ENCODE measurements at regions not wholly inside any gene's neighbourhood (a gene's known extent, or its start where the extent isn't known, plus 50 kb on each side); places are given as distances from the start of the nearest gene placed in this dataset.
A peak's percentile ranks its signal among the peaks of the same experiment; 100 is the strongest.

DNA sequence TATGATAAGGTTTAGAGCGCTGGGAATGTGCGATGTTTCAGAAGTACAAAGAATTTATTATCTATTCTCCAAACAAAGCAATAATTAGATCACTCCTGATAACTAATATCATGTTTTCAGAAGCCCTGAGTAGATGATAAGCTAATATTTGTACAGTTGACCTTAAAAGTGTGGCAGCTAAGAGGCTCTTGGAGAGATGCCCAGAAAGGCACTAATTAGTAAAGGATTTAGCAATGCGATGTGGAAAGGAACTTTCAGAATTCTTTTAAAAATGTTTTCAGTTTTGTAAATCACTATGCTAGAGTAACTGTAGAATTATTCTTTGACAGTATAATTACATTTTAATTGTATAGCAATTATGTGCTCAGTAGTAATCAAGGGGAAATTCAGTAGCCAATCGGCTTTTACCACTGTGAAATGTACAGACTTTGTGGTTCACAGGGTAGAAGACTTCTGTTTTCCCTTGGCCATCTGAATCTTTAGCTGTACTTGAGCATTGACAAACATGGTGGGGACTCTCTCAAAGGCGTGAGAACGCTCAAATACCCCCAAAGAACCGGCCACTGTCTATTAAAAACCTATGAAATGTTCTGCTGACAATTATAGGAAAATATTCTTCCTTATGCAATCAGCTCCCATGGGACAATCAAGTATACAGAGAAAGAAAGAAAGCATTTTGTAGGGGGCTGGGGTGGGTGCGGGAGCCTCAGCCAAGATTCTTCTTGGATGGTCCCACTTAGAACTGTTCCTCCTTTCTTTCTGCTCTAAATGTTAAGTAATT lies 262.8 kb upstream of the AGAP1 start (continued):
- 0 out of 2 replicates have a peak, but pooled peaks have one; percentile 26 for TF ChIP-seq GLI2 (tag by site-specific recombination; IDR thresholded peaks at IDR 0.05; ENCODE audit: borderline replicate concordance, low read depth)
- TF ChIP-seq, protein P1, sequence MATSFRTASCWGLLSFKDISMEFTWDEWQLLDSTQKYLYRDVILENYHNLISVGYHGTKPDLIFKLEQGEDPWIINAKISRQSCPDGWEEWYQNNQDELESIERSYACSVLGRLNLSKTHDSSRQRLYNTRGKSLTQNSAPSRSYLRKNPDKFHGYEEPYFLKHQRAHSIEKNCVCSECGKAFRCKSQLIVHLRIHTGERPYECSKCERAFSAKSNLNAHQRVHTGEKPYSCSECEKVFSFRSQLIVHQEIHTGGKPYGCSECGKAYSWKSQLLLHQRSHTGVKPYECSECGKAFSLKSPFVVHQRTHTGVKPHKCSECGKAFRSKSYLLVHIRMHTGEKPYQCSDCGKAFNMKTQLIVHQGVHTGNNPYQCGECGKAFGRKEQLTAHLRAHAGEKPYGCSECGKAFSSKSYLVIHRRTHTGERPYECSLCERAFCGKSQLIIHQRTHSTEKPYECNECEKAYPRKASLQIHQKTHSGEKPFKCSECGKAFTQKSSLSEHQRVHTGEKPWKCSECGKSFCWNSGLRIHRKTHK (tag by site-specific recombination; IDR thresholded peaks at IDR 0.05), result no peak
- TF ChIP-seq GFI1B (tag by site-specific recombination; IDR thresholded peaks at IDR 0.05), result no peak
- no peak for TF ChIP-seq ZNF2 (tag by site-specific recombination; IDR thresholded peaks at IDR 0.05)
- TF ChIP-seq TRIM28 (IDR thresholded peaks at IDR 0.05; ENCODE audit: borderline replicate concordance, low read length), result 0 out of 2 replicates have a peak, but pooled peaks have one; percentile 54
- no peak for TF ChIP-seq ZNF701 (tag by site-specific recombination; IDR thresholded peaks at IDR 0.05)
- TF ChIP-seq ZNF529 (tag by site-specific recombination; IDR thresholded peaks at IDR 0.05; ENCODE audit: insufficient replicate concordance), result no peak
- peak; percentile 74; the same call in 1 of the 2 replicates for TF ChIP-seq OSR2 (tag by site-specific recombination; IDR thresholded peaks at IDR 0.05)
- peak; percentile 59; the same call in 1 of the 2 replicates for TF ChIP-seq FEZF1 (tag by site-specific recombination; IDR thresholded peaks at IDR 0.05)
- no peak for TF ChIP-seq ZNF626 (tag by site-specific recombination; IDR thresholded peaks at IDR 0.05)
- TF ChIP-seq ZNF791 (tag by site-specific recombination; IDR thresholded peaks at IDR 0.05), result no peak
- no peak for TF ChIP-seq ZFP41 (tag by site-specific recombination; IDR thresholded peaks at IDR 0.05; ENCODE audit: borderline replicate concordance)
- no peak for TF ChIP-seq ZNF223 (tag by site-specific recombination; IDR thresholded peaks at IDR 0.05)
- TF ChIP-seq, protein P2, sequence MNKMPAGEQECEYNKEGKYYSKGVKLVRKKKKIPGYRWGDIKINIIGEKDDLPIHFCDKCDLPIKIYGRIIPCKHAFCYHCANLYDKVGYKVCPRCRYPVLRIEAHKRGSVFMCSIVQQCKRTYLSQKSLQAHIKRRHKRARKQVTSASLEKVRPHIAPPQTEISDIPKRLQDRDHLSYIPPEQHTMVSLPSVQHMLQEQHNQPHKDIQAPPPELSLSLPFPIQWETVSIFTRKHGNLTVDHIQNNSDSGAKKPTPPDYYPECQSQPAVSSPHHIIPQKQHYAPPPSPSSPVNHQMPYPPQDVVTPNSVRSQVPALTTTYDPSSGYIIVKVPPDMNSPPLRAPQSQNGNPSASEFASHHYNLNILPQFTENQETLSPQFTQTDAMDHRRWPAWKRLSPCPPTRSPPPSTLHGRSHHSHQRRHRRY (tag by site-specific recombination; IDR thresholded peaks at IDR 0.05), result no peak
- peak; percentile 62 for TF ChIP-seq ZNF366 (tag by site-specific recombination; conservative IDR thresholded peaks at IDR 0.05)

DNA sequence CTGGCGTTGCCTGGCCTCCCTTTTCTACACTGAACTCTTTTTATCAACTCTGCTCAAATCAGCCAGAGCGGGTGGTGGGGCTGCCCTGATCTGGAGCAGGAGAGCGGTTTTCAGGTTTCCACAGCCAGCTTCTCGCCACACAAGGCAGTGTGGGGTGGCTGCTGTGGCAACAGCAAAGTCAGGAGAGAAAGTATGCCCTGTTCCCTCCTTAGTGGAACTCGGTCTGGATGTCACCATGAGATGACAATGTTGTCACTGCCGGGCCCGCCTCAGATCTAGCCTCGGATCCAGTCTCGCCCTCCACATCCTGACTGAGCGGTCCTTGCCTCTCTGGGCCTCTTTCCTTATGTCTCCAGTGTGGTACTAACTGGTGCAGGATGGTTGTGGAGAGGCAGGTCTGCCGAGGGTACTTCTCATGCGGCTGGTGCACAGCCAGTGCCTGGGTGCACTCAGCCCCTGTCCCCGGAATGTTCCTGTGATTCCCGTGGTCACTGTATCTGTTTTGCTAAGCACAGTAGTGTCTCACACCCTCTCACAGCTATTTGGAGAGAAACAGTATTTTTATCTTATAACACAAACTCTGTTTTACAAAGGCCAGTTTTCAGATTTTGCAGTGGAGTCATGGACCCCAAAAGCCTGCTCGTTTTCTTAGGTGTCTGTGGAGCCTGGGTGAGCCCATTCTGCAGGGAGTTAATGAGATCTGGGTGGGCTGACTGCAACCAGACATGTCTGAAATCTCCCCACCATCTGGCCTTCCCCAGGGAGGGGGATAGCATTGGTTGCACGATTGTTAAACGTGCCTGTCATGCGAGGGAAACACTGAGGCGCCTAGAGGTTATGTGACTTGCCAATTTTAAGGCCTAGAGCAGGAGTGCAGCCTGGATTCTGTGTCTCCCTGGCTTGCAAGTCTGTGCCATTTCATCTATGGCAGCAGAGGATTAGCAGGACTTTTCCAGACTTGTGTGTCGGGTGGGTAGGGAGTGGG lies 261.1 kb upstream of the AGAP1 start:
- POLR2A ChIA-PET, result no interaction called here
- Histone ChIP-seq H3K9me3 (ENCODE audit: control insufficient read depth, insufficient read depth, low read depth, low read length) (no peaks in the 10 kb centered on the region), H3K27ac (ENCODE audit: extremely low read depth, low read depth, low read length) (no peak overlapping the region), H3K4me3 (ENCODE audit: low read depth, low read length) (no peak overlapping the region), H3K4me1 (ENCODE audit: control insufficient read depth, insufficient read depth, low read length) (peaks cover 7% of the 10 kb centered on the region; the same call in 1 of the 2 replicates), H3K36me3 (ENCODE audit: control insufficient read depth in 2 of 2, insufficient read depth in 1 of 2, low read length in 2 of 2) (no peaks in the 10 kb centered on the region)
- CTCF ChIA-PET, result no interaction called here
- TF ChIP-seq, protein P3, sequence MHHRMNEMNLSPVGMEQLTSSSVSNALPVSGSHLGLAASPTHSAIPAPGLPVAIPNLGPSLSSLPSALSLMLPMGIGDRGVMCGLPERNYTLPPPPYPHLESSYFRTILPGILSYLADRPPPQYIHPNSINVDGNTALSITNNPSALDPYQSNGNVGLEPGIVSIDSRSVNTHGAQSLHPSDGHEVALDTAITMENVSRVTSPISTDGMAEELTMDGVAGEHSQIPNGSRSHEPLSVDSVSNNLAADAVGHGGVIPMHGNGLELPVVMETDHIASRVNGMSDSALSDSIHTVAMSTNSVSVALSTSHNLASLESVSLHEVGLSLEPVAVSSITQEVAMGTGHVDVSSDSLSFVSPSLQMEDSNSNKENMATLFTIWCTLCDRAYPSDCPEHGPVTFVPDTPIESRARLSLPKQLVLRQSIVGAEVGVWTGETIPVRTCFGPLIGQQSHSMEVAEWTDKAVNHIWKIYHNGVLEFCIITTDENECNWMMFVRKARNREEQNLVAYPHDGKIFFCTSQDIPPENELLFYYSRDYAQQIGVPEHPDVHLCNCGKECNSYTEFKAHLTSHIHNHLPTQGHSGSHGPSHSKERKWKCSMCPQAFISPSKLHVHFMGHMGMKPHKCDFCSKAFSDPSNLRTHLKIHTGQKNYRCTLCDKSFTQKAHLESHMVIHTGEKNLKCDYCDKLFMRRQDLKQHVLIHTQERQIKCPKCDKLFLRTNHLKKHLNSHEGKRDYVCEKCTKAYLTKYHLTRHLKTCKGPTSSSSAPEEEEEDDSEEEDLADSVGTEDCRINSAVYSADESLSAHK (tag by site-specific recombination; IDR thresholded peaks at IDR 0.05), result peak; percentile 46; the same call in 1 of the 2 replicates
- TF ChIP-seq ZNF211 (tag by site-specific recombination; IDR thresholded peaks at IDR 0.05; ENCODE audit: low read depth) (no peak), ZNF501 (tag by site-specific recombination; IDR thresholded peaks at IDR 0.05) (no peak), ZNF324 (tag by site-specific recombination; IDR thresholded peaks at IDR 0.05) (no peak), ZNF433 (tag by site-specific recombination; IDR thresholded peaks at IDR 0.05; ENCODE audit: low read depth) (no peak)

All from HEK293 (cell line).